ENCODE measurements at regions not wholly inside any gene's neighbourhood (a gene's known extent, or its start where the extent isn't known, plus 50 kb on each side); places are given as distances from the start of the nearest gene placed in this dataset.

GRCh38 chr11:69357458-69358397 is 63.8 kb downstream of the MYEOV start:
- TF ChIP-seq, protein P1, sequence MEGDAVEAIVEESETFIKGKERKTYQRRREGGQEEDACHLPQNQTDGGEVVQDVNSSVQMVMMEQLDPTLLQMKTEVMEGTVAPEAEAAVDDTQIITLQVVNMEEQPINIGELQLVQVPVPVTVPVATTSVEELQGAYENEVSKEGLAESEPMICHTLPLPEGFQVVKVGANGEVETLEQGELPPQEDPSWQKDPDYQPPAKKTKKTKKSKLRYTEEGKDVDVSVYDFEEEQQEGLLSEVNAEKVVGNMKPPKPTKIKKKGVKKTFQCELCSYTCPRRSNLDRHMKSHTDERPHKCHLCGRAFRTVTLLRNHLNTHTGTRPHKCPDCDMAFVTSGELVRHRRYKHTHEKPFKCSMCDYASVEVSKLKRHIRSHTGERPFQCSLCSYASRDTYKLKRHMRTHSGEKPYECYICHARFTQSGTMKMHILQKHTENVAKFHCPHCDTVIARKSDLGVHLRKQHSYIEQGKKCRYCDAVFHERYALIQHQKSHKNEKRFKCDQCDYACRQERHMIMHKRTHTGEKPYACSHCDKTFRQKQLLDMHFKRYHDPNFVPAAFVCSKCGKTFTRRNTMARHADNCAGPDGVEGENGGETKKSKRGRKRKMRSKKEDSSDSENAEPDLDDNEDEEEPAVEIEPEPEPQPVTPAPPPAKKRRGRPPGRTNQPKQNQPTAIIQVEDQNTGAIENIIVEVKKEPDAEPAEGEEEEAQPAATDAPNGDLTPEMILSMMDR (IDR thresholded peaks at IDR 0.05) = no peak
- no peak for TF ChIP-seq POLR2A (IDR thresholded peaks at IDR 0.05)

Measured in Peyer's patch (tissue), 4 donors.